Mucosa of gallbladder (tissue), 1 donor: ENCODE measurements at regions not wholly inside any gene's neighbourhood (a gene's known extent, or its start where the extent isn't known, plus 50 kb on each side); places are given as distances from the start of the nearest gene placed in this dataset.

Source experiments
- DNase-seq: peaks from one replicate; pipeline ENCODE4 v3.0.0-alpha.2; 2020; ENCODE audit warnings: low spot score
- donor health status: DM: no; HTN: no; CAD: no.

DNA sequence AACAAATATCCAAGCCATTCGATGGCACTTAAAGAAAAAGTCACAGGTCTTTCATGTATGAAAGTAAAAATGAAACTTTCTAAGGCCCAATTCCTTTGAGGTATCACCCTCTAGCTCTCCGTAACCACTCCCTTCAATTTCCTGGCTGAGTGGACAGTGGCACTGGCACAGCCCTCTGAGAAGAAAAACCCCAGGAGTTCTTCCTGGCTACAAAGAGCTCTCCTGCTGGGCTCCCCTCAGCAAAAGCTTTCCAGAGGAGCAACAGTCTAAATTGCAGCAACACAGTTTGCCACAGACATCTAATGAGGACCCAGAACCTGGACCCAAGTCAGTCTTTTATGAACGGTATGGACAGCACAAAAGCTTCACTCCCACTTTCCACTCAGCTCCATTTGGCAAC, 71.8 kb downstream of the FUNDC1 start:
- DNase-seq = no peak

DNA sequence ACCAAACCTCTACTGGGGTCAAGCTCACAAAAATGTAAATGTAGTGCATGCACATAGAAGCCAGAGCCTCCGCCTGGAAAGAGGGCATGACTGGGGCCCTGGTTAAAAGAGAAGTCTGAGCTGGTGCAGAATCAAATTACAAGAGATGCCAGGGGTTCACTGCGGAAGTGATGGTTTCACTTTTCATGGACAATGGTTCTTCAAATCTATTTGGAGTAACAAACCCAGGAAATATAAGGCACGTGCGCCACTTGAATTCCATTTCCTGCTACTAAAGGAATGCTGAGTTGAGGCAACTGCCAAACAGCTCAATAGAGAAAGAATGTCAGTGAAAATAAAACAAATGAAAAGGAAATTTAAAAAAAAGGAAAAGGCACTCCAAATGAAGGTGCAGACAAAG, 79.8 kb downstream of the FUNDC1 start:
- no peak for DNase-seq

DNA sequence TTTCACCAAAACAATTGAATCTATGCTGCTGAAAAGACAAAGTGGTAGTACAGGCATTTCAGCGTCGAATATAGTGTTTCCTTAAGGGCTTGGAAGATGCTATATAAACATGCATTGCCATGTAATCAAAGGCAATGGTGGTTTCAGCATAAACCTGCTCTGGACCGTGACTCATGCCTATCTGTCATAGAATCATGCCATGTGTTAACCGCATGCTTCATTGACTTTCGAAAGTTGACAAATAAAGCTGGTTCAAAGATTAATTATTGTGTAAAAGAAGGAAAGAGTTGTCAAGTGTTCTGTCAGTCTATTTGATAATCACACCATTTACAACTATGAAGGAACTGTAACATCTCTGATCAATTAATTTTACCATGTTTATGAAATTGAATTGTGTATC, 83.2 kb downstream of the FUNDC1 start:
- DNase-seq = peak; percentile 14

DNA sequence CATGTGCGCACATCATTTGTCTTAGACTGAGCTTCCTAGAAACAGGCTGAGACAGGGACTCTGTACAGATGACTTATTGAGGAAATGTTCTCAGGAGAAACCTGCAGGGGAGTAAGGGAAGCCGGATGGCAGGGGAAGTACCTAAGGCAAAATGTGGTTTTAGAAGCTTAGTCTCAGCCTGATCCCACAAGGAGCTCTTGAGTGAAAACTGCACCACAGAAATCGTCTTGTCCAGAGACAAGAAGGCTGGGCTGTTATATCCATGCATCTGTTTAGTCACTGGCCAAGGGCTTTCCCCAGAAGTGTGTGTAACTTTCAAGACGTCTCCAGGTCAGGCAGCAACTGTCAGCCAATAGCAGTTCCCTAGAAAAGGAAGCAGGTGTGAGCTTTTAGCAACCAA, 86.0 kb downstream of the FUNDC1 start:
- no peak for DNase-seq

DNA sequence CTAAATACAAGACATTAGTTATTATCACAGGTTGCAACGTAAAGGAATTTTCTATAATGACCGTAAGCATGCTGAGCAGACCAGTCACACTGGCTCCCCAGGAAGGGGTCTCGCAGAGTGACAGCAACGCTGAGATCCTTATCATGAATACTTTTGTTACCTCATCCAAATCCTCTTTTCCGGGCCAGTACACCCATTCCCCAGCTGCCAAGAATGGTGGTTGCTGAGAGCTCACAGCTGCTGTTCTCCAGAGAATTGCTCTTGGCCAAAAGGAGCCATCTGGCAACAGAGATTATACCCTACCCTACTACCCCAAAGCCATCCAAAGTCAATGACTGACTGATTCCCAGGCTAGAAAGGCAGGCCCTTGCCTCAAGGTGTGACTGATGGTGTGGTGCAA, 91.6 kb downstream of the FUNDC1 start:
- DNase-seq = no peak

DNA sequence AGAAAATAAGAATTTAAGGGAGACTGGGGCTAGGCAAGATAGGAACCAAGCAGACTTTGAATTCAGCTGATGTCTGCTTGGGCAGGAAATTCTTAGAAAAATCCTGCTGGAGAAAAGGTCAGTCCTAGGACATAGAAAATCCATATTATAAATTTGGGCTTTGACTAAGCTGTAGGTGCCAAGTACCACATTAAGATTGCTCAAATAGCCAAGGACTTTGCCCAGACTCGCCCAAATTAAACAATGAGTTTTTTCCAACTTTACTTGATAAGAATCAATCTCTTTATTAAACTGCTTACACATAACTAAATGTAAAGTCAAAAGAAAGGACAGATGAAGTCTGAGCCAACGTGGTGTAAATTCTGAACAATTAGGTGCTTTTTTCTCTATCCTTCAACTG, 95.4 kb downstream of the FUNDC1 start:
- DNase-seq = peak; percentile 42

DNA sequence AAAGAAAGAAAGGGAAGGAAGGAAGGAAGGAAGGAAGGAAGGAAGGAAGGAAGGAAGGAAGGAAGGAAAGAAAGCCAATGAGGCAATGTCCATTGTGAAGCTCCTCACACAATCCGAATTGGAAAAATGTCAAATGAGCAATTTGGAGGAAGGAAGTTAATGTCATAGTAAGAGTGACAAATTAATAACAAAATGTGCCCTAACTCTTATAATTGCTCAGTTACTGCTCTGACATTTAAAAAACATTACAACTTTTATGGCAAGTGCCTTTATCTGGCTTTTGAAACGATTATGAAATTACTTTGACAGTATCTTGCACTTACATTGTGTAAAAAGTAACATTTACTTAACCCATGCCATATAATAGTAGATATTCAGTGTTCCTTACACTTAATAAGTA, 96.5 kb upstream of the EFHC2 start:
- DNase-seq = no peak

DNA sequence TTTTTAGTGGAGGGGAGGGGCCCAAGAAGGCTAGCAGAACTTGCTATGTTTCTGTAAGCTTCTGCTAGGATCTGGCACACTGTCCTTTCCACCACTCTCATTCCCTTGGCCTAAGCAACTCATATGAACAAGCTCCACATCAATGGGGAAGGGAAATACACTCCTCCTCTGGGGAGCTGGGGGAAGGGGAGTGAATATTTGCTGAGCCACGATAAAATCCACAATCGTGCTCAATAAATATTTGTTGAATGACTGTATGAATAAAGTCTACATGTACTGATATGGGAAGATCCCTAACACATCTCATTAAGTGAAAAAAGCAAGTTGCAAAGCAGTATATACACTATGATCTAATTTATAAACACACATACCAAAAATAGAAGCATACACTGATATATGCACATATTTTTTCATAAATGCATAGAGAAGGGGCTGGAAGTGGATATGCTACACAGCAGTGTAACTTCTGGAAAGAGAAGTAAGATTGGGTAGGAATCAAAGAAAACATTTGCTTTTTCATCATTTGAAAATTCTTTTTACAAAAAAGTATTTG, 95.8 kb upstream of the EFHC2 start:
- no peak for DNase-seq

DNA sequence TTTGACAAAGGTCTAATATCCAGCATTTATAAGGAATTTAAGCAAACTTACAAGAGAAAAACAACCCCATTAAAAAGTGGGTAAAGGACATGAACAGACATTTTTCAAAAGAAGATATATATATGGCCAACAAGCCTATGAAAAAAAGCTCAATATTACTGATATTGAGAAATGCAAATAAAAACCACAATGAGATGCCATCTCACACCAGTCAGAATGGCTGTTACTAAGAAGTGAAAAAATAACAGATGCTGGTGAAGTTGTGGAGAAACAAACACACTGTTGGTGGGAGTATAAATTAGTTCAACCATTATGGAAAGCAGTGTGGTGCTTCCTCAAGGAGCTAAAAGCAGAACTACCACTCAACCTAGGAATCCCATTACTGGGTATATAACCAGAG, 91.6 kb upstream of the EFHC2 start:
- DNase-seq = no peak

DNA sequence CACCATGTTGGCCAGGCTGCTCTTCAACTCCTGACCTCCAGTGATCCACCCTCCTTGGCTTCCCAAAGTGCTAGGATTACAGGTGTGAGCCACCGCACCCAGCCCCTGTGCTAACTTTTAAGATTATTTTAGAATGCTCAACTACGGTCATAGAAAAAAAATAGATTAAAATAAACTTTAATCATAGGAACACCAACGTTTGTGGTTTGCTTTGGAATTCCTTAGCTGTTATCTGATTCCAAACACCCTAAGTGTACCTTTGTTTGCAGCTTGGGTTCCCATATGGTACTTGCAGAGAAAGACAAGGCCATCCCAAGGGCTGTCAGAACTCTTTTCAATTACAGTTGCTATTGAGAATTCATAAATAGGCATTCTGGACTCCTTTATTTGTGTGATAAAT, 90.1 kb upstream of the EFHC2 start:
- DNase-seq = no peak

DNA sequence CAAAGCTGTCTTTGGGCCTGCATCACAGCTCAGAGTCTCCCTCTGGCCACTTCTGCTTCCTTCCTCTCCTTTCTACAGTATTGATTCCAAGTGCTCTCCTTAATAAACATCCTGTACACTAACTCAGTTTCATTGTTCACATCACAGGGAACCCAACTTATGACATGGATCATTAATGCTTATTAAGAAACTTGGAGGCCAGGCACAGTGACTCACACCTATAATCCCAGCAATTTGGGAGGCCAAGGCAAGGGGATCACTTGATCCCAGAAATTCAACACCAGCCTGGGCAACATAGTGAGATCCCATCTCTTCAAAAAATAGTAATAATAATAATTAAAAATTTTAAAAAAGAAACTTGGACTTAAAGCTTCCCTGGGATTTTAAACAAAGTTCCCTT, 89.2 kb upstream of the EFHC2 start:
- DNase-seq = no peak

DNA sequence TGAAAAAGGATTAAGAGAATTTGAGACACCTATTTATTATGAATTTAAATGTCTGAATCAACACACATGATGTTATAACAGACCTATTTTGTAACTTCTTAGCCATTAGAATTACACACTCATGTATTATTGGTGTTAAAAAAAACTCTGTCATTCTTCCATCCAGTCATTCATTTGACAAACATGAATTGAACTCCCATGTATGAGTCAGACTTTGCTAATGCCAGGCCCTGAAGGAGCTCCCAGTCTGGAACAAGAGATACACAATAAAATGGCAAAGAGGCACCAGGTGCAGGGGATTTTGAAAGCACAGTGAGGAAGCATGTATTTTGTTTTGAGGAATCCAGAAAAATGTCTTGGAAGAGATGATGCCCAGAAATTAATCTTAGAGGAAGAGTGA, 87.7 kb upstream of the EFHC2 start:
- DNase-seq = no peak

DNA sequence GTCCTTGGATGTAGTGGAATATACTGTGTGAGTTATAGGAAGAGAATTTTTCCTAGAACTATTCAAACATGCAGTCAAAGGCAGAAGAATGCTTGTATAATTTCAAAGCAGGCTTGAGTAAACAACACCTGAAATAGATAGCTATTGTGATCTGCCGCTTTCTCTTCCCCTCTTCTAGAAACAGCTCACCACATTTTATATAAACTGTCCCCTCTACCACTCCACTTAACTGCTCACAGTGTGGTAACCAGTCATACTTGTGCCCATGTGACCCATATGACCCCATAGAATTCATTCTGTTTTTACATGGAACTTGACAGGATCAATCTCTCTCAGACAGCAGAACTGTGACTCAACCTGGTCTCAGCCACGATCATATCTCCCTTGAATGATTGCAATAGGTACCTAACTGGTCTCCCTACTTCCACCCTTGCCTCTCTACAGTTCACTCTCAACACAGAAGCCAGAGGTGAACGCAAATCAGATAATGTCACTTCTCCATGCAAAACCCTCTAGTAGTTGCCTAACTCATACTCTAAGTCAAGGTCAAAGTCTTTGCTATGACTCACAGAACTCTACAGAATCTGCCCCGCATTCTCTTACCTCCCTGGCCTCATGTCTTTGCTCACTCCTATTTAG, 85.6 kb upstream of the EFHC2 start:
- DNase-seq = peak; percentile 34

DNA sequence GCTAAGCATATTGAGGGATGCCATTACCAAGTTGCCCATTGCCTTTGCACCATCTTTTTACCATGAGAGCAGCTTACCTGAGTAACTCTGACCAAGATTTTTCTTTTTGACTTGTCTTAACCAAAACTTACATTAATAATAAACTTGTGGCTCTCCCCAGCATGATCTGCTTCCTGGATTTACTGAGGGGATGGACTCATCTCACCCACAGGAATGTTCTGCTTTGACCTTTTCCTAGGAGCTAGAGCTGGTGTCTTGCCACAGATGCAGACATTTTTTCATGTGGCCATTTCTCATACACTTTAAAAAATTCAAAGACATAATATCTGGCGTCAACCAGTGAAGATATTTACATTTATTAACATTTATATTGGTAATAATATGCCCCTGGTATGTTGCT, 79.2 kb upstream of the EFHC2 start:
- no peak for DNase-seq

DNA sequence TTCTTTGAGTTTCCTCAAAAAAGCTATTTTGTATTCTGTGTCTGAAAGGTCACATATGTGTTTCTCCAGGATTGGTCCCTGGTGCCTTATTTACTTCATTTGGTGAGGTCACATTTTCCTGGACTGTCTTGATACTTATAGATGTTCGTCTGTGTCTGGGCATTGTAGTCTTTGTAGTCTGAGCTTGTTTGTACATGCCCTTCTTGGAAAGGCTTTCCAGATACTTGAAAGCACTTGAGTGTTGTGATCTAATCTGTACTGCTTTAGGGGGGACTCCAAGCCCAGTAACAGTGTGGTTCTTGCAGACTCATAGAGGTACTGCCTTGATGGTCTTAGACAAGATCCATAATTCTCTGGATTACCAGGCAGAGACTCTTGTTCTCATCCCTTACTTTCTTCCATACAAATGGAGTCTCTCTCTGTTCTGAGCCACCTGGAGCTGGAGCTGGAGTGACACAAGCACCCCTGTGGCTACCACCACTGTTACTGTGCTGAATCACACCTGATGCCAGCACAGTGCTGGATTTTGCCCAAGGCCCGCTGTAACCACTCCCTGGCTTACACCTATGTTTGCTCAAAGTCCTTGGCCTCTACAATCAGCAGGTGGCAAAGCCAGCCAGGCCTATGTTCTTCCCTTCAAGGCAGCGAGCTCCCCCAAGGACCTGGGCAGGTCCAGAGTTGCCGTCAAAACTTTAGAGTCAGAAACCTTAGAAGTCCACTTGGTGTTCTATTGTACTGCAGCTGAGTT, 72.3 kb upstream of the EFHC2 start:
- peak; percentile 45 for DNase-seq

DNA sequence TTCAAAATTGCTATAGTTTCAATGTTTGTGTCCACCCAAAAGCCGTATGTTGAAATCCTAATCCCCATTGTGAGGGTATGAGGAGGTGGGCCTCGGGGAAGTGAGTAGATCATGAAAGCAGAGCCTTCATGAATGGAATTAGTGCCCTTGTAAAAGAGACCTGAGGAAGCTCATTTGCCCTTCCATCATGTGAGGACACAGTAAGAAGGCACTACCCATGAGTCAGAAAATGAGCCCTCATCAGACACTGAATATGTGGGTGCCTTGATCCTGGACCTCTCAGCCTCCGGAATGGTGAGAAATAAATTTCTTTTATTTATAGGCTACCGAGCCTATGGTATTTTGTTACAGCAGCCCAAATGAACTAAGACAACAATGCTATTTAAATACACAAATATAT, 57.7 kb upstream of the EFHC2 start:
- no peak for DNase-seq

DNA sequence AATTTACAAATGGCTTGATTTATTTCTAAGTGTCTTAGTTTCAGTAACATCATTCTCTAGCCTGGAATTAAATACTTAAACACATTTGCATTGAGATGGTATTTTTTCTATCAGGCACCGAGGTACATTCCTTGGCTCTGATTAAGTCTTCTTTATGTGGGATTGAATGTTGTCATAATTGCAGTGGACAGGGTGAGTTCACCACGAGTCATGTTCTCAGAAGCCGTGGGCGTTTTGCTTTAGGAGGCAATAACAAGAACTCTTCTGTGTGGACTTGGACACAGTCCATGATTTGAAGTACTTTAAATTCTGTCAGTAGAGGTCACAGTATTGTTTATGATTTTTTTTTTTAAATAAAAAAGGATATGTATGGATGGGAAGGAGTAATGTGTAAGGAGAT, 57.1 kb upstream of the EFHC2 start:
- DNase-seq = no peak

DNA sequence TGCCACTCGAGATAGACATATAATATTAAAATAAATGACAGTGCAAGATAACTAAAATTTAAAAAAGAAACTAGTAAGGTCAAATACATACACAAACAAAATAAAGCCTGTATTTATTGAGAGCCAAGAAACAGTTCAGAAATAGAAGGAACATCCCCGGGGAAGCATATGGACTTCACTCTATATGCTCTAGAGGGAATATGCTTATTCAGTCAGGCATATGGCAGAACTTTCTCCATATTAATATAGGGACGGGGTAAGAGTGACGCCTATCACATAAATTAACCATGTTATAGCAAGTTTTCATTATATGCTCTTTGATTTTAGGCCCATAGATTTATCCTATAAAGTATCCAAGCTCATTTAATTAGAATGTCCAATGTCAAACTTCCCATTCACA, 56.7 kb upstream of the EFHC2 start:
- DNase-seq = no peak
